IMR-90 (cell line): ENCODE measurements at regions not wholly inside any gene's neighbourhood (a gene's known extent, or its start where the extent isn't known, plus 50 kb on each side); places are given as distances from the start of the nearest gene placed in this dataset.

Experiments used
- ATAC-seq: fragments of 200-7000 bp; cut with Tn5 transposase; 2 replicates; pipeline ENCODE4 v1.9.1; 2020; ENCODE audit warnings: low read depth, mild to moderate bottlenecking, moderate library complexity
- BruUV-seq: library from RNA; stranded (reverse); fragments of 400-500 nt; replicated peaks from 2 replicates; lab custom pipeline; 2021; lab: Mats Ljungman, UMichigan
- CTCF ChIA-PET: fragments of 300-600 bp; formaldehyde crosslinking; extraction: SDS; loops from one replicate; lab custom pipeline; 2021; ENCODE audit warnings: antibody characterized with exemption; lab: Yijun Ruan, JAX
- POLR2A ChIA-PET: fragments of 300-600 bp; sonication (Branson Sonifier 250); formaldehyde crosslinking; loops from one replicate; lab custom pipeline; 2022; ENCODE audit warnings: antibody characterized with exemption; ENCODE audit not compliant: unreplicated experiment; lab: Charles Lee
- DNase-seq: peaks from one replicate; pipeline ENCODE4 v3.0.0; 2013
- H2AFZ ChIP-seq: replicated peaks from 2 replicates; pipeline ENCODE3; 2013; ENCODE audit warnings: low read length, mild to moderate bottlenecking; ENCODE audit not compliant: poor library complexity
- H2AK5ac ChIP-seq: 2 replicates; pipeline ENCODE4 v1.6.1; 2013; ENCODE audit warnings: low read depth, low read length, inconsistent platforms
- H2AK9ac ChIP-seq: replicated peaks from 2 replicates; pipeline ENCODE3; 2013; ENCODE audit warnings: mild to moderate bottlenecking, low read depth, low read length, moderate library complexity; ENCODE audit not compliant: poor library complexity
- H2BK120ac ChIP-seq: 2 replicates; pipeline ENCODE4 v1.6.1; 2013; ENCODE audit warnings: low read depth, low read length, inconsistent platforms
- H2BK15ac ChIP-seq: 3 replicates; pipeline ENCODE4 v1.6.1; 2013; ENCODE audit warnings: low read depth, low read length, inconsistent platforms
- H2BK20ac ChIP-seq: 2 replicates; pipeline ENCODE4 v1.6.1; 2013; ENCODE audit warnings: low read depth, mild to moderate bottlenecking, inconsistent platforms, low read length, moderate library complexity
- H2BK5ac ChIP-seq: 2 replicates; pipeline ENCODE4 v1.6.1; 2013; ENCODE audit warnings: mild to moderate bottlenecking, low read depth, low read length, inconsistent platforms; ENCODE audit not compliant: poor library complexity, severe bottlenecking
- H3K14ac ChIP-seq: replicated peaks from 2 replicates; pipeline ENCODE4 v1.6.1; 2013; ENCODE audit warnings: low read depth, low read length, inconsistent platforms
- H3K18ac ChIP-seq: 2 replicates; pipeline ENCODE4 v1.6.1; 2013; ENCODE audit warnings: low read depth, low read length, control low read depth
- H3K23ac ChIP-seq: 2 replicates; pipeline ENCODE4 v1.6.1; 2013; ENCODE audit warnings: low read depth, low read length, inconsistent platforms
- H3K27ac ChIP-seq: 2 replicates; pipeline ENCODE4 v1.5.1; 2013; ENCODE audit warnings: mild to moderate bottlenecking, control low read depth, low read length; ENCODE audit not compliant: insufficient read depth
- H3K27me3 ChIP-seq: 2 replicates; pipeline ENCODE4 v1.6.1; 2013; ENCODE audit warnings: low read length; ENCODE audit not compliant: control insufficient read depth, insufficient read depth
- H3K36me3 ChIP-seq: 2 replicates; pipeline ENCODE4 v1.6.1; 2013; ENCODE audit warnings: low read length, mixed read lengths; ENCODE audit not compliant: control insufficient read depth, insufficient read depth
- H3K4ac ChIP-seq: 2 replicates; pipeline ENCODE4 v1.6.1; 2013; ENCODE audit warnings: low read depth, low read length, inconsistent platforms
- H3K4me1 ChIP-seq: 2 replicates; pipeline ENCODE4 v1.6.1; 2013; ENCODE audit warnings: low read length, mixed read lengths; ENCODE audit not compliant: control insufficient read depth, insufficient read depth
- H3K4me2 ChIP-seq: 2 replicates; pipeline ENCODE4 v1.6.1; 2013; ENCODE audit warnings: low read depth, mild to moderate bottlenecking, control low read depth, low read length, moderate library complexity
- H3K4me3 ChIP-seq: 2 replicates; pipeline ENCODE4 v1.5.1; 2013; ENCODE audit warnings: low read depth, mild to moderate bottlenecking, control low read depth, low read length, moderate library complexity; ENCODE audit not compliant: insufficient read depth
- H3K56ac ChIP-seq: 2 replicates; pipeline ENCODE4 v1.6.1; 2013; ENCODE audit warnings: low read length, inconsistent platforms; ENCODE audit not compliant: insufficient read depth; ENCODE audit errors: extremely low read depth
- H3K79me1 ChIP-seq, 2 experiments: 2 replicates each; pipeline ENCODE4 v1.6.1; 2013; ENCODE audit warnings: low read length in 2 of 2, inconsistent platforms in 1 of 2, low read depth in 1 of 2
- H3K9ac ChIP-seq: 2 replicates; pipeline ENCODE4 v1.6.1; 2013; ENCODE audit warnings: low read depth, low read length, control low read depth
- H3K9me1 ChIP-seq: 2 replicates; pipeline ENCODE4 v1.6.1; 2013; ENCODE audit warnings: low read length, inconsistent platforms; ENCODE audit not compliant: insufficient read depth
- H3K9me3 ChIP-seq: 2 replicates; pipeline ENCODE4 v1.6.1; 2013; ENCODE audit warnings: low read length; ENCODE audit not compliant: control insufficient read depth, insufficient read depth
- H4K20me1 ChIP-seq: 2 replicates; pipeline ENCODE4 v1.6.1; 2013; ENCODE audit warnings: low read length, inconsistent platforms; ENCODE audit not compliant: insufficient read depth
- H4K5ac ChIP-seq: 2 replicates; pipeline ENCODE4 v1.6.1; 2013; ENCODE audit warnings: mild to moderate bottlenecking, low read depth, low read length, control low read depth
- H4K8ac ChIP-seq, 2 experiments: 2 replicates each; pipeline ENCODE4 v1.6.1; 2013; ENCODE audit warnings: low read depth in 2 of 2, low read length in 2 of 2, control low read depth in 1 of 2, inconsistent platforms in 1 of 2
- H4K91ac ChIP-seq: 2 replicates; pipeline ENCODE4 v1.6.1; 2013; ENCODE audit warnings: low read depth, low read length, inconsistent platforms; ENCODE audit not compliant: insufficient read depth
- BHLHE40 ChIP-seq: fragments of 150-350 bp; IDR thresholded peaks from 2 replicates; pipeline ENCODE4 v1.6.1; 2016; ENCODE audit warnings: mild to moderate bottlenecking, low read depth, low read length
- CEBPB ChIP-seq: IDR thresholded peaks from 2 replicates; pipeline ENCODE4 v1.6.1; 2012; ENCODE audit warnings: low read depth, low read length, improper control_type of control experiment
- CHD1 ChIP-seq: IDR thresholded peaks from 2 replicates; pipeline ENCODE4 v1.6.1; 2012; ENCODE audit warnings: low read depth, low read length, improper control_type of control experiment
- FOS ChIP-seq: fragments of 150-350 bp; IDR thresholded peaks from 2 replicates; pipeline ENCODE4 v1.6.1; 2016; ENCODE audit warnings: low read depth, low read length
- MAFK ChIP-seq: IDR thresholded peaks from 2 replicates; pipeline ENCODE4 v1.6.1; 2012; ENCODE audit warnings: low read depth, low read length, improper control_type of control experiment
- MAZ ChIP-seq: IDR thresholded peaks from 2 replicates; pipeline ENCODE4 v1.6.1; 2012; ENCODE audit warnings: low read depth, mild to moderate bottlenecking, low read length, improper control_type of control experiment, moderate library complexity, borderline replicate concordance
- MXI1 ChIP-seq: IDR thresholded peaks from 2 replicates; pipeline ENCODE4 v1.6.1; 2012; ENCODE audit warnings: low read depth, mild to moderate bottlenecking, low read length, moderate library complexity, borderline replicate concordance
- NFE2L2 ChIP-seq: fragments of 150-350 bp; IDR thresholded peaks from 2 replicates; pipeline ENCODE4 v1.6.1; 2016; ENCODE audit warnings: low read depth, mild to moderate bottlenecking, low read length
- POLR2A ChIP-seq: IDR thresholded peaks from 2 replicates; pipeline ENCODE4 v1.6.1; 2012; ENCODE audit warnings: mild to moderate bottlenecking, low read depth, low read length
- RAD21 ChIP-seq: IDR thresholded peaks from 2 replicates; pipeline ENCODE4 v1.6.1; 2012; ENCODE audit warnings: low read length, improper control_type of control experiment
- RCOR1 ChIP-seq: IDR thresholded peaks from 2 replicates; pipeline ENCODE4 v1.6.1; 2012; ENCODE audit warnings: mild to moderate bottlenecking, low read length, improper control_type of control experiment; ENCODE audit not compliant: insufficient replicate concordance
- RFX5 ChIP-seq: IDR thresholded peaks from 2 replicates; pipeline ENCODE4 v1.8.0; 2012; ENCODE audit warnings: low read depth, mild to moderate bottlenecking, low read length, moderate library complexity
- SMC3 ChIP-seq: fragments of 150-350 bp; IDR thresholded peaks from 2 replicates; pipeline ENCODE4 v1.6.1; 2016; ENCODE audit warnings: low read depth, mild to moderate bottlenecking, antibody characterized with exemption, low read length, moderate library complexity
- WGBS, 2 experiments: methylation state at CpG; one replicate each; pipeline versions ENCODE4 v1.1.5 to v1.1.7; 2013; ENCODE audit warnings: missing lambda C conversion rate in 2 of 2; ENCODE audit not compliant: insufficient read length in 1 of 2; ENCODE audit errors: extremely low coverage in 2 of 2; 5-methylcytosine and 5-hydroxymethylcytosine counted together
- dilution Hi-C: fragments of 300-500 bp; cut with HindIII; formaldehyde crosslinking; loops from one replicate; pipeline ENCODE4 v1.14.3; 2018; ENCODE audit warnings: low sequenced_read_pairs; ENCODE audit not compliant: unreplicated experiment
- in situ Hi-C: fragments of 300-500 bp; cut with MboI; formaldehyde crosslinking; loops from 3 replicates; pipeline ENCODE4 v1.14.3; 2019; ENCODE audit warnings: low sequenced_read_pairs, inconsistent platforms, mixed read lengths
- intact Hi-C: fragments of 100-400 bp; cut with micrococcal nuclease; formaldehyde crosslinking; loops from 2 replicates; pipeline ENCODE4 v1.10.0; 2022
- TF ChIP-seq, protein P1 (sequence below): conservative IDR thresholded peaks from 2 replicates; pipeline ENCODE4 v1.5.1; 2012; ENCODE audit warnings: mild to moderate bottlenecking, low read depth, low read length, improper control_type of control experiment
- TF ChIP-seq, protein P2 (sequence below): fragments of 150-350 bp; IDR thresholded peaks from 2 replicates; pipeline ENCODE4 v1.6.1; 2017; ENCODE audit warnings: mild to moderate bottlenecking, antibody characterized with exemption, low read length, low read depth
- TF ChIP-seq, protein P3 (sequence below): fragments of 150-350 bp; IDR thresholded peaks from 2 replicates; pipeline ENCODE4 v1.6.1; 2016; ENCODE audit warnings: low read depth, mild to moderate bottlenecking, low read length, moderate library complexity, borderline replicate concordance

DNA sequence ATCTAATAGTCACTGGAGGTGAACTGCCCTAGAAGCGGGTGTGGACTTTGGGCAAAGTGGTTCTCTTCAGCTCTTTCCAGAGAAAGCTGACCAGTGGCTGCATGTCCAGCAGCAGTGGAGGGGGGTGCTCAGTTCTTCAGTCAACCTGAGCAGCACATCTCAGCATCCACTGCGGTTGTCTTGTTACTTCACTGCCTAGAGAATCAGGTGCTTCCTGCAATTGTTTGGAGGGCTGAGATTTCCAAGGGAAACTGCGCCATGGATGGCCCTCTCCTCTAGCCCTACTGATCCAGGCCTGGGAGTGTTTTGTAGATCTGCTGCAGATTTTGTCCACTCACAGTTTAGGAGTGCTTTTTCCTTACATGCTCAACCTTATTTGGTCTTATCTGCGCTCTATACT lies 65.6 kb upstream of the CFAP161 start:
- CTCF ChIA-PET, result interaction anchor here (0.7 kb wide), 1 partner anchor 12 kb away, joined by 3 read pairs; no protein-coding TSS in a partner anchor
- no TSS peak for BruUV-seq

More for the DNA sequence above, 65.6 kb upstream of the CFAP161 start:
- no peaks in the 10 kb centered on the region for H3K9me3 ChIP-seq
- H2BK120ac ChIP-seq, result no peak overlapping the region
- no peak overlapping the region for H3K9ac ChIP-seq
- intact Hi-C loops, result no loop called here
- in situ Hi-C loops, result no loop called here
- H3K23ac ChIP-seq, result no peak overlapping the region
- no peaks in the 10 kb centered on the region for H3K36me3 ChIP-seq
- no peak overlapping the region for H4K8ac ChIP-seq
- no peaks in the 10 kb centered on the region for H4K20me1 ChIP-seq
- H3K4me2 ChIP-seq, result no peak overlapping the region
- peaks cover 4% of the 10 kb centered on the region; the same call in 1 of the 2 replicates for H3K4me1 ChIP-seq
- H3K9me1 ChIP-seq, result no peaks in the 10 kb centered on the region
- H2BK20ac ChIP-seq, result no peak overlapping the region
- POLR2A ChIA-PET, result no interaction called here
- H3K27me3 ChIP-seq, result peaks cover 2% of the 10 kb centered on the region; the same call in 1 of the 2 replicates
- DNase-seq, result no peak
- H2BK5ac ChIP-seq, result no peak overlapping the region
- H4K91ac ChIP-seq, result no peak overlapping the region
- no peak overlapping the region for H2AFZ ChIP-seq
- no peak overlapping the region for H3K14ac ChIP-seq
- H2BK15ac ChIP-seq, result no peak overlapping the region
- H3K4me3 ChIP-seq, result no peak overlapping the region
- no peak overlapping the region for H3K27ac ChIP-seq
- H3K18ac ChIP-seq, result no peak overlapping the region
- no CpG with 5 or more reads among the region's 4 CpGs for WGBS, 2 experiments
- no peak overlapping the region for H2AK9ac ChIP-seq
- dilution Hi-C loops, result no loop called here
- H2AK5ac ChIP-seq, result no peak overlapping the region
- H3K4ac ChIP-seq, result no peak overlapping the region
- no peak overlapping the region for H4K5ac ChIP-seq
- no peak for ATAC-seq
- H3K56ac ChIP-seq, result no peak overlapping the region
- TF ChIP-seq RCOR1, result no peak
- TF ChIP-seq, protein P1, sequence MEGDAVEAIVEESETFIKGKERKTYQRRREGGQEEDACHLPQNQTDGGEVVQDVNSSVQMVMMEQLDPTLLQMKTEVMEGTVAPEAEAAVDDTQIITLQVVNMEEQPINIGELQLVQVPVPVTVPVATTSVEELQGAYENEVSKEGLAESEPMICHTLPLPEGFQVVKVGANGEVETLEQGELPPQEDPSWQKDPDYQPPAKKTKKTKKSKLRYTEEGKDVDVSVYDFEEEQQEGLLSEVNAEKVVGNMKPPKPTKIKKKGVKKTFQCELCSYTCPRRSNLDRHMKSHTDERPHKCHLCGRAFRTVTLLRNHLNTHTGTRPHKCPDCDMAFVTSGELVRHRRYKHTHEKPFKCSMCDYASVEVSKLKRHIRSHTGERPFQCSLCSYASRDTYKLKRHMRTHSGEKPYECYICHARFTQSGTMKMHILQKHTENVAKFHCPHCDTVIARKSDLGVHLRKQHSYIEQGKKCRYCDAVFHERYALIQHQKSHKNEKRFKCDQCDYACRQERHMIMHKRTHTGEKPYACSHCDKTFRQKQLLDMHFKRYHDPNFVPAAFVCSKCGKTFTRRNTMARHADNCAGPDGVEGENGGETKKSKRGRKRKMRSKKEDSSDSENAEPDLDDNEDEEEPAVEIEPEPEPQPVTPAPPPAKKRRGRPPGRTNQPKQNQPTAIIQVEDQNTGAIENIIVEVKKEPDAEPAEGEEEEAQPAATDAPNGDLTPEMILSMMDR, result no peak
- TF ChIP-seq CEBPB, result no peak
- no peak for TF ChIP-seq NFE2L2
- TF ChIP-seq FOS, result no peak
- no peak for TF ChIP-seq RAD21
- no peak for TF ChIP-seq MAFK
- TF ChIP-seq, protein P2, sequence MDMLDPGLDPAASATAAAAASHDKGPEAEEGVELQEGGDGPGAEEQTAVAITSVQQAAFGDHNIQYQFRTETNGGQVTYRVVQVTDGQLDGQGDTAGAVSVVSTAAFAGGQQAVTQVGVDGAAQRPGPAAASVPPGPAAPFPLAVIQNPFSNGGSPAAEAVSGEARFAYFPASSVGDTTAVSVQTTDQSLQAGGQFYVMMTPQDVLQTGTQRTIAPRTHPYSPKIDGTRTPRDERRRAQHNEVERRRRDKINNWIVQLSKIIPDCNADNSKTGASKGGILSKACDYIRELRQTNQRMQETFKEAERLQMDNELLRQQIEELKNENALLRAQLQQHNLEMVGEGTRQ, result no peak
- TF ChIP-seq MXI1, result no peak
- TF ChIP-seq CHD1, result no peak
- TF ChIP-seq BHLHE40, result no peak
- no peak for TF ChIP-seq RFX5
- TF ChIP-seq, protein P3, sequence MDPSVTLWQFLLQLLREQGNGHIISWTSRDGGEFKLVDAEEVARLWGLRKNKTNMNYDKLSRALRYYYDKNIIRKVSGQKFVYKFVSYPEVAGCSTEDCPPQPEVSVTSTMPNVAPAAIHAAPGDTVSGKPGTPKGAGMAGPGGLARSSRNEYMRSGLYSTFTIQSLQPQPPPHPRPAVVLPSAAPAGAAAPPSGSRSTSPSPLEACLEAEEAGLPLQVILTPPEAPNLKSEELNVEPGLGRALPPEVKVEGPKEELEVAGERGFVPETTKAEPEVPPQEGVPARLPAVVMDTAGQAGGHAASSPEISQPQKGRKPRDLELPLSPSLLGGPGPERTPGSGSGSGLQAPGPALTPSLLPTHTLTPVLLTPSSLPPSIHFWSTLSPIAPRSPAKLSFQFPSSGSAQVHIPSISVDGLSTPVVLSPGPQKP, result no peak
- TF ChIP-seq POLR2A, result no peak
- TF ChIP-seq MAZ, result no peak
- no peak for TF ChIP-seq SMC3
- no peaks in the 10 kb centered on the region for H3K79me1 ChIP-seq
